NCI-H748 (cell line): ENCODE measurements at regions not wholly inside any gene's neighbourhood (a gene's known extent, or its start where the extent isn't known, plus 50 kb on each side); places are given as distances from the start of the nearest gene placed in this dataset.
"Not testable (repeated sequence)": the region's sequence is repeated elsewhere in the genome, so short reads cannot be mapped to it uniquely, and the experiment has no call there.

ENCODE experiments used
- DNase-seq: peaks from one replicate; lab custom pipeline; 2025; ENCODE audit not compliant: unreplicated experiment; lab: John Stamatoyannopoulos, UW

DNA sequence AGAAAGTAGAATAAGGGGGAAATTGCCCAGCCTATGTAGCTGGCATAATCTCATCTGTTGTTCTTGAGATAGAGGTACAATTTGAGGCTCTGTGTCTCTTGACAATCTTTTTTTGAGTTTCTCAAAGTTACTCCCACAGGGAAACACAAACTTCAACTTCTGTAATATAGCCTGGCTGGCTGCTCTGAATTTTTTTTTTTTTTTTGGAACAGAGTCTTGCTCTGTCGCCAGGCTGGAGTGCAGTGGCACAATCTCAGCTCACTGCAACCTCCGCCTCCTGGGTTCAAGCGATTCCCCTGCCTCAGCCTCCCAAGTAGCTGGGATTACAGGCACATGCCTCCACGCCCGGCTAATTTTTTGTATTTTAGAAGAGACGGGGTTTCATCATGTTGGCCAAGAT lies 1486.8 kb upstream of the WWC1 start:
- DNase-seq: not testable (repeated sequence)

DNA sequence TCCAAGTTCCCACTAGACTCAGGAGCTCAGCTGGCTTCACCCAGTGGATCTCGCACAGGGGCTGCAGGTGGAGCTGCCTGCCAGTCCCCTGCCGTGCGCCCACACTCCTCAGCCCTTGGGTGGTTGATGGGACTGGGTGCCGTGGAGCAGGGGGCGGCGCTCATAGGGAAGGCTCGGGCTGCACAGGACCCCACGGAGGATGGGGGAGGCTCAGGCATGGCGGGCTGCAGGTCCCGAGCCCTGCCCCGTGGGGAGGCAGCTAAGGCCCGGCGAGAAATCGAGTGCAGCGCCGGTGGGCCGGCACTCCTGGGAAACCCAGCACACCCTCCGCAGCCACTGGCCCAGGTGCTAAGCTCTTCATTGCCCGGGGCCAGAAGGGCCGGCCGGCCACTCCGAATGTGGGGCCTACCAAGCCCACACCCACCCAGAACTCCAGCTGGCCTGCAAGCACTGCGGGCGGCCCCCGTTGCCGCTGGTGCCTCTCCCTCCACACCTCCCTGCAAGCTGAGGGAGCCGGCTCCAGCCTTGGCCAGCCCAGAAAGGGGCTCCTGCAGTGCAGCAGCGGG lies 1481.3 kb upstream of the WWC1 start:
- not testable (repeated sequence) for DNase-seq

DNA sequence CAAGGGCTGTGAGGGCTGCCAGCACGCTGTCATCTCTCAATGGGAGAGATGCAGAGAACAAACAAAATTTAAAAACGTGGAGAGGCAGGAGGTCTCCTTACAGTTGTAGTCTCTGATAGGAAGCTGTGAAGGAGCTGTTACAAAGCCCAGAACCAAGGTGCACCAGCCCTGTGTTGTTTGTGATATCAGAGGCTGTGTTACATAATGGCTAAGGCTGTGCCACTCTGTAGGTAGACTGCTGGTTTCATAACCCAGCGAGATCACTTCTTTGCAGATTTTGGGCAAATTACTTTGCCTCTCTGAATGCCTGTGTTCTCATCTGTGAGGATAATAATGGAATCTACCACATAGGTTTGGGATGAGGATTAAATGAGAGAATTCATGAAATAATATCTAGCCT lies 1480.7 kb upstream of the WWC1 start:
- DNase-seq: no peak

DNA sequence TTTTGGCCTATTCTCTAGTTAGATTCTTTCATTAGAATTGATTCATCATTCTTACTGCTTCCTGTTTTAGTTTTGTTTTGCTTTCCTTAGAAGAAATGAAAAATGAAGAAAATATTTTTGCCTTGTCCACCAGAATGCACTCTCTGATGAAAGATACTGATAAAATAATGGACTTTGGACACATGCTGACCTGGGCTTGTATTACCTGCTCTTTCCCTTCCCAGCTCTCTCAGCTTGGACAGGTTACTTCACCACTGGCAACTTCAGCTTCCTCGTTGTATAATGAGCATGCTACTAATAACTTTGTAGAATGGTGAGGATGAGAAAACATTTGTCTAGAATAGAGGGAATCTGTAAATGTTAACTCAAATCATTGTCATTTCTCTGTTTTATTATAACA lies 1468.1 kb upstream of the WWC1 start:
- no peak for DNase-seq

DNA sequence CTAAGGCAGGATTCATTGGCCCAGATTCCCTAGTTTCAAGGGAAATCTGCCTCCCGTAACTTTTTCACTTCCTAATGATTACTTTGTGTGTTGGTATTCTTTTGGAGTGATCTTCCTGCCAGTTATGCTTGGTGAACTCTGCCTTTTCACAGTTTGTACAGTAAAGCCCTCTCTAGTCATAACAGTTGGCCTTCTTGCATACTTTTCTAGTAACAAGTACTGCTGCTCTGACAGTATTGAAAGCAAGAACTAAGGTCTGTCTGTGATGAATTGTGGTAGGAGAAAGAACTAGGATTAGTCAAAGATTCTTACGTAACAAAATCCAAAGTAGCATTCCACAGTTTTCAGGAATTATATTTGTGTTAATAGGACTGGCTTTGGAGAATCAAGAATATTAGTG lies 1457.2 kb upstream of the WWC1 start:
- DNase-seq: no peak

DNA sequence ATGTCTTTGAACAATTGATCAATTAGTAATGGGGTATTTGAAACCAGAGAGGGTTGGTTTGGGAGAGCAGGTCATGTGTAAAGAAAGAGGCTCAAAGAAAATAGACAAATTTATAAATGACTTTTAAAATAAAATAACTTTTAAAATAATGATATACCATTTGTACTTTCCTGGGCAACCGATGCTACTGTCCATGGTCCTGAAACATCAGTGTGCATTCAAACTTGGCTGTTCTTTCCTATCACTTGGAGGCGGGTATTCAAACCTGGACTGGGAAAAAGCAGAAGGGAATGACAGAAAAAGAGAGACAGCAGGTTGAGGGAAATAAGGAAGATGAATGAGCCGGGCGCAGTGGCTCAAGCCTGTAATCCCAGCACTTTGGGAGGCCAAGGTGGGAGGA lies 1446.4 kb upstream of the WWC1 start:
- DNase-seq: no peak

DNA sequence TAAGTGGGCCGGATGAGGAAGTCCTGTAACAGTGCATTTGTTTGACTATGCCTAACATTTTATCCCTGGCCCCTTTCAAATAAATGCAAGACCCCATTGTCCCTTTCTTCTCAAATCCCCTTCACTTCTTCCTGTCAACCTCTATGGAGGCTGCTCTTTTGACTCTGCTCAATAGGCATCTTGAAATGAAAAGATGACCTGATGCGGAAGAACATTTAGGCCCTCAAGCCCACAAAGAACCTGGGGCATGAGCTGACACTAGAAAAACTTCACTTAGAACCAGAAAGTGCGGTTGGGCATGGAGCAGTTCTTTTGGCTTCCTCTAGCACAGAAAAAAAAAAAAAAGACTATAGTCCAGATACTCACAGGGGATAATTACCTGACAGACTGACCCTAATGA lies 1434.7 kb upstream of the WWC1 start:
- no peak for DNase-seq

DNA sequence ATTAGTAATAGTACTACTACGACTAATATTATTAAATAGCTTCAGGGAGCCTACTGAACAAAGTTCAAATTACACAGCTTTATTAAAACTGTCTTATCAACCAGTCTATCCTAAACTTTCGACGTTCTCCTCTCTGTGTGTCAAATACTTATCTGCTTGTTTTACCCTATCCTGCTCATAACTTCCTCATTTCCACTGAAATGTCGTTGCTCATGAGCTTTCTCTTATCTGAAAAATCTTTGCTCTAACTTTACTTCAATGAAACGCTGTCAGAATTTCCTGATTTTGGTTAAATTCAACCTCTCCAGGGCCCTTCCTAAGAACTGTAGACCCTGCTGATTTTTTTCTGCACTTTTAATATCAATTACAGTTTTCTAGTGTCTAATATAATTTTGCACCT lies 1431.0 kb upstream of the WWC1 start:
- no peak for DNase-seq

DNA sequence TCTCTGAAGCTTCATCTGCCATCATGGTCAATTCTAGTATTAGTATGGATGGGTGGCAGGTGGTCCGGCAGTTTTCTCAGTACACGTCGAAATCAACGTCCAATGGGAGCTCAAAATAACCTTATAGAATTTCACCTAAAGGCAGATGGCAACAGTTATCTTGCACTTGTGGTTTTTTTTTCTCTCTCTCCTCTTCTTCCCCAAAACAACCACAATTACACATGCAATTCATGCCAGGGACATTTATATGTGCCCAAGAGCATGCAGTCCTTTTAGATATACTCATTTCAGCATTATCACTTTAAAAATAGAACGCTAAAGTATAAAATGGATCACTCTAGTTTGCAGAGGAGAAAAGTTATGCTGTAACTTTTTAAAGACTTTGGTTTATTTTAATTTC lies 1428.9 kb upstream of the WWC1 start:
- DNase-seq: no peak

DNA sequence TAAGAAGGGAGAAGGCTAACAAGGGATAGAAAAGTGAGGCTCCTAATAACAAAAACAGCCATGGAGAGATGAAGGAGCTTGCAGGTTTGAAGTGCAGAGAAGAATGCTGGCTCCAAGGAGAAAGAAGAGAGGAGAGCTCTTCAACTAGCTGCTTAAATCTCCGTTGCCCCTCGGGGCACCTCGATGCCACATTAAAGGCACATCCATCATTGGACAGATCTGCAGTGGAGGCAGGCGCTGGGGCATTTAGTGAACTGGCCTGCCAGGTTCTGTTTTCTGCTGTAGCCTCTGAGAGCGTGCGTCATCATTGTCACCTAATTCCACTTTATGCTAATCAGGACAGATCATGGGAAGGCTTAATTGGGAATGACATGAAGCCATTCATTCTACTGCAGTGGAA lies 1426.2 kb upstream of the WWC1 start:
- no peak for DNase-seq

DNA sequence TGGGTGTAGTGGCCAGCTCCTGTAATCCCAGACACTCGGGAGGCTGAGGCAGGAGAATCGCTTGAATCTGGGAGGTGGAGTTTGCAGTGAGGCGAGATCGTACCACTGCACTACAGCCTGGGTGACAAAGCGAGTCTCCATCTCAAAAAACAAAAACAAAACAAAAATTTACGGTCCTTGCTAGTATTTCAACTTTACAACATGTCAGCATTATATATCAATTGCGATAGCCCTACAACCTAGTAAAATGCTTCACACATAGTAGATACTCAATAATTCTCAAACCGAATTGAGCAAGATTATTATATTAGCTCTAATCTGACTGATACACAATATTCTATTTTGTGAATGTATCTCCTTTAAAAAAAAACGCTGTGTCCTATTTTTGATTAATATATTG lies 1411.0 kb upstream of the WWC1 start:
- no peak for DNase-seq

DNA sequence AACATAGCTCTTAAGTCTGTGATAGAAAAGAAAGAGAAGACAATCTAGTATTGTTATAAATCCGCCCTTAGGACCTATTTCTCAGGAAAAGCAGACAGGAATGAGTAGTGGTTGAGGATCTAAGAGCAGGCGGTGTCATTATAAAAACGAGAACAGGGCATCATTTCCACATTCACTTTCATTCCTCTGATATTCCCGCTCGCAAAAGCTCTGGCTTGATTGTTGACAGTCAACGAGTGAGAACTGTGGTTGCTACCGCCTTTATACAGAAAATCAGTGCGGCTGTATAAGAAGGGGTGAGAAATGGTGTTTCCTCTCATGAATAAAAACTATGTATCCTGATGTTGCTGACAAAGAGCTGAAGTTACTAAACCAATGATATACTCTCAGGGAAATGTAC lies 1409.6 kb upstream of the WWC1 start:
- DNase-seq: no peak

DNA sequence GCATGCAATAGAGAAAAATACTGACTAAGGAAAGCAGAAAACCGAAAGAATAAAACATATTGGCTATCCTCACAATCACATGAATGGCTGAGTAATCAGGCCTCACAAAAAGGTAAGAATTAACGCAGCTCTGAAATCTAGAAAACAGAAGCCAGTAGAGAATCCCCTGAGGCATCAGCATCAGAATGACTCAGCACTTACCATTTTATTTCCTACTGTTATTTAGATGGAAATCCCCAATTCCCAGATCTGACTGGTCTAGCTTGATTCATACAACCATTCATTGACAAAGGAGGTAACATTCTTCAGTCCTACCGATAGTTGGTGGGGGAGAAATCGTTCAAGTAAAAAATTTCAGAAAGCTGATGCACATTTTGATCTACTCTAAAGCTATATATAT lies 1408.4 kb upstream of the WWC1 start:
- DNase-seq: no peak

DNA sequence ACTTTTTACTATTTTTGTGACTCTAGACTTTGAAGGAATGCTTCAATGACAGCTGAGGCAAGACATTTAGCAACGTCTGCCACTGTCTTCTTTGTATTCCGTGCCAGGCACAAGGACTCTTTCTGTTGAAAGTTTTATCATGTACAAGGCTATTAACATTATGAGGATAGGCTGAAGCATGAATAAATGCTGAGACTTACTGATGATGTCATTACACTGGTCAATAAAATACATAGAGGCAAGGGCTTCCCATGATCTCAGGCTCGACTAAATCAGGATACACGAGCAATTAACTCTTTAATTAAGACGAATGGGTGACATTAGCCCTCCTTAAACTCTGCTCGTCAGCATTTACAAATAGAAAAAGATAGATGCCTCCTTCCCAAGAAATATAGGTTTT lies 1393.3 kb upstream of the WWC1 start:
- DNase-seq: no peak

DNA sequence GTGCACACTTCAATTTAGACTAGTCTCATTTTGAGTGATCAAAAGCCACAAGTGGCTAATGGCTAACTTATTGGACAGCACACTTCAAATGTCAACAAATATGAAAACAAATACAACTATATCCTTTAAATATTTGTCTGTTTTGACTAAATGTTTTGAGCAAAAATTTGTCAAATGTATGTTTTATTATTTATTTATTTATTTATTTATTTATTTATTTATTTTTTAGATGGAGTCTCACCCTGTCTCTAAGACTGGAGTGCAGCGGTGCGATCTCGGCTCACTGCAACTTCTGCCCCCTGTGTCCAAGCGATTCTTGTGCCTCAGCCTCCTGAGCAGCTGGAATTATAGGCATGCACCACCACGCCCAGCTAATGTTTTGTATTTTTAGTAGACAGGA lies 1392.1 kb upstream of the WWC1 start:
- no peak for DNase-seq

DNA sequence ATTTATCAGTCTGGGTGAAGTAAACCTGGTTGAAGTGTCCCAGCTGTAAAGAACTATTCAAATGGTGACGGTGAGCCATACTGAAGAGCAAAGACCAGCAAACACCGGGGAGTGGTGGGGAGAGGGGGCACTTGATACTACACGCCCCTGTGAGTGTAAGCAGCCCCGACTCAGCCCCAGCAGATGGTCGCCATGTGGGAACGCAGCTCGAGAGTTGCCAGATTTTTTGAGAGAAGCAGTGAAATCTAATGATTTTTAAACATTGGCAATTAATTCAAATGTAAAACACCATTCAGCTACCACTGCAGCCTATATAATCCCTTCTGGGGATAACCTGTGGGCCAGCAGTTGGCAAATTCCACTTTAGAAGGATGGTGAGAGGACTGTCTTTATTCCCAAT lies 1386.9 kb upstream of the WWC1 start:
- no peak for DNase-seq

DNA sequence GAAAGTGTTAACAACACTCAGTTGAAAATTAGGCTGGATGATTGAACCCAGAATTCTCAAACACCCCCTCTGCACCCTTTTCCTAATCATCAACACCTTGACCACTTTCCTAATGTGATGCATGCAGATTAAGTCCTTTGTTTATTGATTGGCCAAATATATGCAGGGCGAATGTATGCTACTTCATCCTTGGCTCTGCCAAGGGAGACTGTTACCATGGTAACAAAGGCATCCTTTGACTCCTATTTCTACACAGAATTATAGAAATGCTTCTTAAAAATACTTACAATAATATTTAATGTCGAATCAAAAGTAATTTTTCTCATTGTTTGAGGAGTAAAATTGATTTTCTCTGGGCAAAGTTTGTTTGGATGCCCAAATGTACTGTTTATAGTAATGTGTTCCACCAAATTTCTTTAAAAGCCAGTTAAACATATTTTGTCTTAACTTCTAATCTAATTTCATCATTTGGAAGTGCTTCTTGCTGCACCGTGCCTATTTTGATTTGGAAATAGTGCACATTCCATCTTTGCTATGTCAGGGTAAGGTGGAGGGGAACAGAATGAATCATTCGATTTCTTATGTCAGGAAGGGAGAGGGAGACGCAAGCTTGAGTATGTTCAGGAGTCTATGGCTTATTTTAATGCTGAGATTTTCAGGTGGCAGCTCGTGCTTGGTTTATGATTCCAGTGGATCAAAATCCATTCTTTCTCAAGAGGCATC lies 1384.3 kb upstream of the WWC1 start:
- no peak for DNase-seq

DNA sequence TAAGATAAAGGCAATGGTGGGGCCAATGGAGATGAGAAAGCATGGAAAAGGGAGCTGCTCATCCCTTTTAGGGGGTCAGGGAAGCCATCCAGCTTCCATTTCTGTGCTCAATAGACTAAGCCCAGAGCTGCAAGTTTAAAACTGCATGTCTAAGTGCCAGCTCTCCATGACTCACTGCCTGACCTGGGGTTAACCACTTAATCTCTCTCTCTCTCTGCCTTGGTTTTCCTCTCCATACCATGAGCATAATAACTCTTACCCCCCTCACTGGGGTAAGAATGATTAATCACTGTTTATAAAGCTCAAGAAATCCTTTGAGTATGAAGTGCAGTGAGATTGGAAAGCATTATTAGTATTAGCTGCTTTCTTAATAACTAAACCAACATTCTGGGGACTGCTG lies 1382.4 kb upstream of the WWC1 start:
- DNase-seq: no peak

DNA sequence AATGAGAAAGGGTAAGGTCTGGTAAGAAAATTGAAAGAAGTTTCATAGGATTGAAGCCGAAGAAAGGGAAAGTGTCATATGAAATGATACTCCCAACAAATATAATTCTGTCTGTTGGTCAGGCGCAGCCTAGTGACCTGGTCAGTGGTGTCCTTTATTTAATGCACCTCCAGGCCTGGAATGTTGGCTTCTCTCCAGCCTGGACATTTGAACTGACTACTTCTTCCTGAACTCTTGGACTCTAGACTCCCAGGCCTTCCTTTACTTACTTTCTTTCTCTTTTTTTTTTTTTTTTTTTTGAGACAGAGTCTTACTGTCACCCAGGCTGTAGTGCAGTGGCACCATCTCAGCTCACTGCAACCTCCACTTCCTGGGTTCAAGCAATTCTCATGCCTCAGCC lies 1381.5 kb upstream of the WWC1 start:
- no peak for DNase-seq

DNA sequence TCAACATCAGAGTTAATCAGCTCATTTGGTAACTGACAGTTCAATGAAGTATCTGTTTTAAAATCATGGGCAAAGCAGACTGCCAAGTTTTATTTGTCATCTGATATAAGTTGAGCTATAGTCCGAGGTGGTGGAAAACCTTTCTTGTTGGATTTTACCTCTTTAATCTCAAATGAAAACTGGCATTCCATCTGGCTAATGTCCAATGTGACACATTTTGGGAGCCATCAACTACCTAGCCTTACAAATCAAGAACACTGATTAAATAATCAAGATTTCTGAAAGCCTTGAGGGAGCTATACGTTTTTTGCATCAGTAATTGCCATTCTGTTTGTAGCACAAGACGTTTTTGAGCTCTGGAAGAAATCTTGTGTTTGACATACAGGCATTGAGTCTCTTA lies 1380.5 kb upstream of the WWC1 start:
- no peak for DNase-seq

DNA sequence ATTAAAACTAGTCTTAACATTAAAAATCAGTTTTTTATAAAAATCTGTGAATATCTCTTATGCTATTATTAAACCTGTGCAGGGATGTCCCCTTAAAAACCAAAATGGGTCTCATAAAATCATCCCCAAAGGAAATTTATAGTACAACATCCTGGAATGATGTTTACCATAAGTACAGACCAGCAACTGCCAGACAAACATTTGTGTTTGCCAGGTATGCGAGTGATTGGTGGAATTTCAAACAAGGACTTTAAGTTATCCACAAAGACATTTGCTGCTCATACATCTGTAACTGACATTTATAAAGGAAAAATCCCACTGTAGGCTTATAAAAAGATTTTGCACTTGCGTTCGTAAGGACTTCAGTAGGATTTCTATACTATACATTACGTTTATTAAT lies 1375.4 kb upstream of the WWC1 start:
- DNase-seq: no peak

DNA sequence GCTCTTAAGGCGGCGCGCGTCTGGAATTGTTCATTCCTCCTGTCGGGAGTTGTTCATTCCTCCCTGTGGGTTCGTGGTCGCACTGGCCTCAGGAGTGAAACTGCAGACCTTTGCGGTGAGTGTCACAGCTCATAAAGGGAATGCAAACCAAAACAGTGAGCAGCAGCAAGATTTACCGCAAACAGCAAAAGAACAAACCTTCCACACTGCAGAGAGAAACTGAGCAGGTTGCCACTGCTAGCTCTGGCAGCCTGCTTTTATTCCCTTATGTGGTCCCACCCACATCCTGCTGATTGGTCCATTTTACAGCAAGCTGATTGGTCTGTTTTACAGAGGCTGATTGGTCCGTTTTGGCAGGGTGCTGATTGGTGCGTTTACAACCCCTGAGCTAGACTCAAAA lies 1365.3 kb upstream of the WWC1 start:
- DNase-seq: peak; percentile 28

DNA sequence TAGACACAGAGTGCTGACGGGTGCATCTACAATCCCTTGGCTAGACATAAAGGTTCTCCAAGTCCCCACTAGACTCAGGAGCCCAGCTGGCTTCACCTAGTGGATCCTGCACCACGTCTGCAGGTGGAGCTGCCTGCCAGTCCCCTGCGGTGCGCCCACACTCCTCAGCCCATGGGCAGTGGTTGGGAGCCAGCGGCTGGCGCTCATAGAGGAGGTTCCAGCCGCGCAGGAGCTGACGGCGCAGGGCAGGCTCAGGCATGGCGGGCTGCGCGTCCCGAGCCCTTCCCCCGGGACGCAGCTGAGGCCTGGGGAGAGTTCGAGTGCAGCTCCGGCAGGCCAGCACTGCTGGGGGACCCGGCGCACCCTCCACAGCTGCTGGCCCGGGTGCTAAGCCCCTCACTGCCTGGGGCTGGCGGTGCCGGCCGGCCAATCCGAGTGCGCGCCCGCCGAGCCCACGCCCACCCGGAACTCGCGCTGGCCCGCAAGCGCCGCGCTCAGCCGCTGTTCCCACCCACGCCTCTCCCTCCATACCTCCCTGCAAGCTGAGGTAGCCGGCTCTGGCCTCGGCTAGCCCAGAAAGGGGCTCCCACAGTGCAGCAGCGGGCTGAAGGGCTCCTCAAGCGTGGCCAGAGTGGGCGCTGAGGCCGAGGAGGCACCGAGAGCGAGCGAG lies 1364.5 kb upstream of the WWC1 start:
- peak; percentile 43 for DNase-seq
